ENCODE measurements at regions not wholly inside any gene's neighbourhood (a gene's known extent, or its start where the extent isn't known, plus 50 kb on each side); places are given as distances from the start of the nearest gene placed in this dataset.
"Not testable (repeated sequence)": the region's sequence is repeated elsewhere in the genome, so short reads cannot be mapped to it uniquely, and the experiment has no call there.

DNA sequence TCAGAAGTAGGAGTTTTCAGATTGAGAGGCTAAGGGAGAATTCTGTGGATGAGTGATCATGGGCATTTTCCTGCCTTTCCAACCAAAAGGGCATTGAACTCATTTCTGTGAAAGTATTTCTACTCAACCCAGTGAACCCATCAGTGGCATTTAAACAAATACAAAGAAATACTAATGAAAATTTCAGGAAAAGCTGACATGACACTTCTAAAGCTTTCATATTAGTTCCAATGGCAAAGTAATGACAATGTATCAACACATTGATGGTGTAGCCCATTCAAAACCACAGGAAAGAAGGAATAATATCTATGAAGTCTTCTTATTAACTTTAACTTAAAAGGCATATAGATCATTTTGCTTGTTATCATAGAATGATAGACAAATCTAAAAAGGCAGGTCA lies 183.5 kb upstream of the ANXA10 start:
- no peak for DNase-seq (ENCODE audit: low spot score)
- no peak overlapping the region for H3K27ac ChIP-seq
- ChIA-PET CTCF (interaction anchor here (0.6 kb wide), 1 partner anchor 618 kb away, joined by 3 read pairs; no protein-coding TSS in a partner anchor), POLR2A (ENCODE audit: low non-redundant PET) (no interaction called here)
- TF ChIP-seq, protein P1, sequence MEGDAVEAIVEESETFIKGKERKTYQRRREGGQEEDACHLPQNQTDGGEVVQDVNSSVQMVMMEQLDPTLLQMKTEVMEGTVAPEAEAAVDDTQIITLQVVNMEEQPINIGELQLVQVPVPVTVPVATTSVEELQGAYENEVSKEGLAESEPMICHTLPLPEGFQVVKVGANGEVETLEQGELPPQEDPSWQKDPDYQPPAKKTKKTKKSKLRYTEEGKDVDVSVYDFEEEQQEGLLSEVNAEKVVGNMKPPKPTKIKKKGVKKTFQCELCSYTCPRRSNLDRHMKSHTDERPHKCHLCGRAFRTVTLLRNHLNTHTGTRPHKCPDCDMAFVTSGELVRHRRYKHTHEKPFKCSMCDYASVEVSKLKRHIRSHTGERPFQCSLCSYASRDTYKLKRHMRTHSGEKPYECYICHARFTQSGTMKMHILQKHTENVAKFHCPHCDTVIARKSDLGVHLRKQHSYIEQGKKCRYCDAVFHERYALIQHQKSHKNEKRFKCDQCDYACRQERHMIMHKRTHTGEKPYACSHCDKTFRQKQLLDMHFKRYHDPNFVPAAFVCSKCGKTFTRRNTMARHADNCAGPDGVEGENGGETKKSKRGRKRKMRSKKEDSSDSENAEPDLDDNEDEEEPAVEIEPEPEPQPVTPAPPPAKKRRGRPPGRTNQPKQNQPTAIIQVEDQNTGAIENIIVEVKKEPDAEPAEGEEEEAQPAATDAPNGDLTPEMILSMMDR (conservative IDR thresholded peaks at IDR 0.05; ENCODE audit: low read depth) = no peak

- CTCF ChIA-PET; DNase-seq (ENCODE audit: low spot score); H3K27ac ChIP-seq; POLR2A ChIA-PET (ENCODE audit: low non-redundant PET): not testable (repeated sequence)
Measured at GRCh38 chr4:167912535-167912934, 179.8 kb upstream of the ANXA10 start.

DNA sequence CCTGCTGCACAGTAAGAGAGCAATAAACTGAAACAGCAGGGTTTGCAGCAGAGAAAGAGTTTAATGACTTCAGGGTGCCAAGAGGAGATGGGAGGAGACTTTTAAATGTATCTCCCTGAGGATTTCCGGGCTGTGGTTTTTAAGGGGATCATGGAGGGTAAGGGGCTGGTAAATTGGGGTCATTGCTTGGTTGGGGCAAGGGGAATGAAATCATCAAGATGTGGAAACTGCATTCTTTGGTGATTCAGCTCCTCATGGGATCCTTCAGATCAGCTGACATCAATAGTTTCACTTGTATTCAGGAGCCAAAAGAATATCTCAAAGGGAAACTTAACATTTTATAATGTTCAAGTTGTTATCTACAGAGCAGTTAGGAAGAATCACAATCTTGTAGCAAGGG lies 174.3 kb upstream of the ANXA10 start:
- no peak overlapping the region for H3K27ac ChIP-seq
- CTCF ChIA-PET = no interaction called here
- POLR2A ChIA-PET (ENCODE audit: low non-redundant PET) = no interaction called here
- TF ChIP-seq, protein P1 (conservative IDR thresholded peaks at IDR 0.05; ENCODE audit: low read depth) = no peak
- DNase-seq (ENCODE audit: low spot score) = no peak

DNA sequence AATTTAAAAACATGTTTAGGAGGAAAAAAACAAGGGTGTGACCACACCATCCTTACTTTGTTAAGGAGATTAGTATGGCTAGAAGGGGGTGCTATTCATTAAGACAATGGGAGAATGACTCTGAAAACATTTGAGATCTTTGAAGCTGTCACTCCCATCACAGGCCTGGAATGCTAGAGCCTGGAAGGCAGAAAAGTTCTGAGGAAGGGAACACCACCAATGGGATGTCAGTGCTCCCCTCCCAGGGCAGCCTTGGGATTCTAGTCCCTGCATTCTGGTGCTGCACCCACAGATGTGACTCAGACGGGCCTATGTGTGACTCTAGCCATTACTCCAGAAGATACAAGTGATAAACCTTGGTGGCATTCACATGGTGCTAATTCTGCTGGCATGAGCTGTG lies 162.2 kb upstream of the ANXA10 start:
- ChIA-PET CTCF (no interaction called here), POLR2A (ENCODE audit: low non-redundant PET) (no interaction called here)
- H3K27ac ChIP-seq = no peak overlapping the region
- TF ChIP-seq, protein P1 (conservative IDR thresholded peaks at IDR 0.05; ENCODE audit: low read depth) = no peak
- DNase-seq (ENCODE audit: low spot score) = no peak

DNA sequence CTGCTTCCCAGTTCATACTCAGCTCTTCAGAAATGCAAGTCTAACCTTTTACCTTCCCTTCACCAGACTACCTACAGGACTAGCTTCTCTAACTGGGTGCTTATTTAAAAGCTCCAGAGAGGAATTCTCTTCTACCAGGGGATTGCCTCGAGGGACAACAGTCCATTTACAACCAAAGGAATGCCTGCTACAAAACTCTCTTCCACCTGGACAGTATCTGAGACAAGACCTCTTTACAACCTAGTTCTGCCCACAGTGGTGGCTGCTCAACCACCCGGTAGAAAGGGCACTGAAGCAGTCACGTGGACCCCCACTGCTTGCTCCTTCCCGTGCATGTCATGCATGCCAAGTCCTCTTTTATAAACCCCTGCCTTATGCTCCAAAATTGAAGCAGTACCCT lies 158.1 kb upstream of the ANXA10 start:
- TF ChIP-seq, protein P1 (conservative IDR thresholded peaks at IDR 0.05; ENCODE audit: low read depth) = no peak
- ChIA-PET POLR2A (ENCODE audit: low non-redundant PET) (no interaction called here), CTCF (interaction anchor here (0.7 to 0.8 kb wide), 2 partner anchors 14 to 155 kb away, joined by 4 read pairs; no protein-coding TSS in a partner anchor)
- no peak for DNase-seq (ENCODE audit: low spot score)
- H3K27ac ChIP-seq = no peak overlapping the region

GRCh38 chr4:167939863-167940616 lies 152.3 kb upstream of the ANXA10 start:
- CTCF ChIA-PET = no interaction called here
- no peak for DNase-seq (ENCODE audit: low spot score)
- TF ChIP-seq, protein P1 (conservative IDR thresholded peaks at IDR 0.05; ENCODE audit: low read depth) = no peak
- POLR2A ChIA-PET (ENCODE audit: low non-redundant PET) = no interaction called here
- H3K27ac ChIP-seq = no peak overlapping the region

GRCh38 chr4:167943872-167944505 lies 148.3 kb upstream of the ANXA10 start:
- CTCF ChIA-PET = no interaction called here

More at GRCh38 chr4:167943872-167944505, 148.3 kb upstream of the ANXA10 start:
- no peak for DNase-seq (ENCODE audit: low spot score)
- TF ChIP-seq, protein P1 (conservative IDR thresholded peaks at IDR 0.05; ENCODE audit: low read depth) = no peak
- H3K27ac ChIP-seq = no peak overlapping the region
- POLR2A ChIA-PET (ENCODE audit: low non-redundant PET) = no interaction called here
